BJ (cell line): ENCODE measurements at regions not wholly inside any gene's neighbourhood (a gene's known extent, or its start where the extent isn't known, plus 50 kb on each side); places are given as distances from the start of the nearest gene placed in this dataset.

ENCODE experiments used
- CTCF ChIA-PET: fragments of 350-600 bp; formaldehyde crosslinking; extraction: SDS; loops from one replicate; lab custom pipeline; 2021; ENCODE audit warnings: antibody characterized with exemption, inconsistent platforms; lab: Yijun Ruan, JAX
- POLR2A ChIA-PET: fragments of 300-600 bp; sonication (Branson Sonifier 250); formaldehyde crosslinking; extraction: SDS; loops from one replicate; lab custom pipeline; 2021; ENCODE audit warnings: antibody characterized with exemption; lab: Charles Lee
- DNase-seq: peaks from one replicate; pipeline ENCODE4 v3.0.0-alpha.2; 2011; ENCODE audit warnings: low read depth
- H3K27me3 ChIP-seq: 2 replicates; pipeline ENCODE4 v1.6.0; 2011; ENCODE audit warnings: low read length; ENCODE audit not compliant: control insufficient read depth, insufficient read depth
- H3K36me3 ChIP-seq: 2 replicates; pipeline ENCODE4 v1.5.1; 2011; ENCODE audit warnings: low read length; ENCODE audit not compliant: control insufficient read depth, insufficient read depth
- H3K4me3 ChIP-seq: 2 replicates; pipeline ENCODE4 v1.5.1; 2011; ENCODE audit warnings: low read depth, mild to moderate bottlenecking, control low read depth, low read length
- CTCF ChIP-seq: IDR thresholded peaks from 2 replicates; pipeline ENCODE4 v1.5.1; 2011; ENCODE audit warnings: low read depth, mild to moderate bottlenecking, control low read depth, inconsistent platforms, low read length, moderate library complexity; ENCODE audit not compliant: insufficient read depth

GRCh38 chr7:51693258-51693657 lies 376.6 kb upstream of the COBL start:
- no peaks in the 10 kb centered on the region for H3K36me3 ChIP-seq
- no peaks in the 10 kb centered on the region for H3K27me3 ChIP-seq
- ChIA-PET CTCF (no interaction called here), POLR2A (no interaction called here)
- H3K4me3 ChIP-seq, result no peak overlapping the region
- no peak for DNase-seq
- TF ChIP-seq CTCF, result no peak

- Histone ChIP-seq H3K36me3 (no peaks in the 10 kb centered on the region), H3K4me3 (no peak overlapping the region), H3K27me3 (no peaks in the 10 kb centered on the region)
- no peak for TF ChIP-seq CTCF
- DNase-seq, result no peak
- ChIA-PET POLR2A (no interaction called here), CTCF (no interaction called here)
Measured at GRCh38 chr7:51689547-51689946, 372.9 kb upstream of the COBL start.

GRCh38 chr7:51685794-51686193 lies 369.2 kb upstream of the COBL start:
- DNase-seq, result no peak
- no peaks in the 10 kb centered on the region for H3K36me3 ChIP-seq
- TF ChIP-seq CTCF, result no peak
- ChIA-PET POLR2A (no interaction called here), CTCF (no interaction called here)
- no peaks in the 10 kb centered on the region for H3K27me3 ChIP-seq
- H3K4me3 ChIP-seq, result no peak overlapping the region

GRCh38 chr7:51680594-51681399 lies 364.2 kb upstream of the COBL start:
- CTCF ChIA-PET, result no interaction called here
- H3K36me3 ChIP-seq, result no peaks in the 10 kb centered on the region
- TF ChIP-seq CTCF, result no peak
- DNase-seq, result no peak
- H3K27me3 ChIP-seq, result no peaks in the 10 kb centered on the region
- no peak overlapping the region for H3K4me3 ChIP-seq
- POLR2A ChIA-PET, result no interaction called here

GRCh38 chr7:51679358-51679757 lies 362.7 kb upstream of the COBL start:
- ChIA-PET POLR2A (no interaction called here), CTCF (no interaction called here)
- Histone ChIP-seq H3K4me3 (no peak overlapping the region), H3K27me3 (no peaks in the 10 kb centered on the region), H3K36me3 (no peaks in the 10 kb centered on the region)
- DNase-seq, result no peak
- TF ChIP-seq CTCF, result no peak
